ENCODE measurements at regions not wholly inside any gene's neighbourhood (a gene's known extent, or its start where the extent isn't known, plus 50 kb on each side); places are given as distances from the start of the nearest gene placed in this dataset.
"Not testable (repeated sequence)": the region's sequence is repeated elsewhere in the genome, so short reads cannot be mapped to it uniquely, and the experiment has no call there.

DNA sequence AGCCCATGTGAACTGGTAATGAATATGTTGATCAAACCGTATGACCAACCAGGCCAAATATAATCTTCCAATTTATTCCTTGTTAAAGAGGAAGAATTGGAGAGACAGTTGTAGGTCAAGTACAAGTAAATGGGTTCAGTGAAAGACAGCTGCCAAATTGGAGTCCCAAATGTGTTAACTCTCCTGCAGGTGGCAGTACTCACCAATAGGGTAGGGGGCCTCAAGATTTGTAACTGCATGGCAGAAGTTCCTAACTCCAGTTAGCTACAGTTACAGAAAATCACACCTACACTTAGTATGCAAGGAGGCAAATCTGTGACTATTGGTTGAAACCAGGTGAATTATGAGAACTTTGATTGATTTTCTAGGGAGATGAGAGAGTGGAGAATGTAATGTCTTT is 278.0 kb downstream of the ZBBX start:
- DNase-seq = no peak

DNA sequence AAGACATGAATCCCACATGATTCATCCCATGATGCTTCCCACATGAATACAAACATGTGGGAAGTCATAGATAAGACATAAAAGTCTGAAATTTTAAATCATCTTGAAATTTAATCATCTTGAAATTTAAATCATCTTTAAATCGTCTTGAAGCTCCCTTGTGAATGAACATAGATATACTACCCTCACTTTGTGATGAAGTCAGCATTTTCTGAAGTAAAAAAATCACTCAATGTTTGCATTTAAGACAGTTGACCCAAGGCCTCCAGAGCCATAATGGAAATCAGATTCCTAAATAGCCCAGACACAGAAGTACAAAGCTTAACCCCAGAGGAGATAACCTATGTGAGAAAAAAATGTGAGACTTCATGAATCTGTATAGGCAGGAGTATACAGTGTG is 279.4 kb downstream of the ZBBX start:
- no peak for DNase-seq

DNA sequence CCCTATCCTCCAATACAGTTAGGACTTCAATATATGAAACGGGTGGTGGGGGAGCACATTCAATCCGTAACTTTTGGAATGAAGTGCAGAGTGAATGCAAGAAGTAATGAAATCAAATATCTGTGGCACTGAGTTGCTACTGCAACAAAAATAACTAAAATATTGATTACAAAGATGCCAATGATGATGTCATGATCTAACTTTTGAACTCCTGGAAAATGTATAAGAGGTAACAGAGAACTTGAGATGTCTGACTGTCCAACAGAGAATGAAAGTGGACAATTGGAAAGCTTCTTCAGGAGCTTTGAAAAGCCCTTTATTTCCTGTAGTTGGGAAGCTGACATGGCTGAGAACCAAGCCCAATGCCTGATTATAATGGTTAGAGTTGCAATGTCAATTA is 279.9 kb downstream of the ZBBX start:
- DNase-seq = no peak

DNA sequence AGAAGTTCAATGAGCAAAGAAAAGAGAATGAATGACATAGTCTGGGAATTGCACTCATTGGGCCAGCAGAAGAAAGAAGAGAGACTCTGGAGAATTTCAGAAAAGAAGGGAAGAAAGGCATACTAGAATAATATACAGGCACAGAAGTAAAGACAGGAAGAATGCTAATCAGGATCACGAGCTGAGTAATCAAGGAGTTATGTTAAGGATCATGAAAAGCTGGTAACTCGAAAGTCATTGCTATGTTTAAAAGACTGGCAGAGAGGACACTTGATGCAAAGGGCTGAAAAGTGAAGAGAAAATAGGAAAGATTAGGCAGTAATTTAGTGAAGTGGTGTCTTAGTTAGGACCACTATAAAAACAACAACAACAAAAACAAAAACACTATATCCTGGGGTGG is 284.1 kb downstream of the ZBBX start:
- DNase-seq = no peak

DNA sequence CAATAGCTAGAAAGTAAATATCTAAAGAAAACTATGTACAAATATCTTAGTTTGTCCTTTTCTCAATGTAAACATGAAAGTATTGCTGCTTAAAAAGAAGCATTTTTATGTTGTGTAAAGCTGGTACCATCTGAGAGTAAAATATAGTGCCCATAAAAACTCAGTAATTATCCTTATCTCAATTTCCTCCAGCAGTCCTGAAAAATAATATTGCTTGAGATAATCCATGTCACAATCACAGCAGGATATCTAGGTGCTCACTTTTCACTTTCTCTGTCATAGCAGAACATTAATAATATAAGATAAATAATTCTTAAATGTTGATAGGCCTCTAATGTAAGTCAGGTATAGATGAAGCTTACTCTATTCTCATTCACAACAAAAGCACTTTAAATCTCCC is 285.5 kb downstream of the ZBBX start:
- DNase-seq = no peak

DNA sequence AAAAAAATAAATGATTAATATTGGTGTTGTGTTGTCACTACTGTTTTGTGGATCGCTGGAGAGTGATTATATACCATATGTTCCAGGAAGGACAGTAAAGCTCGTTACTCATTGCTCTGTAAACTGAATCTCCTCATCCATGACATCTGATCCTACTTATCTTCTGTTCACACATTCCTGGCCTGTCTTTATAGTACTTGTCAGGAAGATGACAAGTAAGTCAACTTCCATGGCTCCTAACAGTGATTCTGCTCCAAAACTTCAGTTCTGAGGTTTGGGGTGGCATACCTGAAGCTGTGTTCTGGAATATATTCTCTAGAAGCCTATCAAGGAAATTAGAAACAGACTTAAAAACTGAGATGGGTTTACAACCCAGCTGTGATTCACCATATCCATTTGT is 288.9 kb downstream of the ZBBX start:
- peak; percentile 1 for DNase-seq

DNA sequence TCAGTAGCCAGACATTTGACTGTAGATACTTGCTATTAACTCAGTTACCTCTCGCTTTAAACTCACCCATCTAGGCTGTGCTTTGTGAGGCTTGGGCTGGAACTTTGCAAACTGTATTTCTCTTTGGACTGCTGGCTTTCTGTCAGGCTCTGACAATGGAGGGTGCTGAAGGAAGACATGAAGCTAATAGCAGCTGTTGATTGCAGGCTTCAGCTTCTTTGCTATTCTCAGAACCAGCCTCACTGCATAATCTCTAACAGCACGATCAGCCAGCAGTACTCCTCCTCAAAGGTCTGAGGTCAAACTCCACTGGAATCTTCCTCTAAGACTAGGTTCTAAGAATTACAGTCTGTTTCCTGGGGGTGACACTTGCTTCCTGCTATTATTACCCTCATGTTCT is 295.6 kb downstream of the ZBBX start:
- no peak for DNase-seq

DNA sequence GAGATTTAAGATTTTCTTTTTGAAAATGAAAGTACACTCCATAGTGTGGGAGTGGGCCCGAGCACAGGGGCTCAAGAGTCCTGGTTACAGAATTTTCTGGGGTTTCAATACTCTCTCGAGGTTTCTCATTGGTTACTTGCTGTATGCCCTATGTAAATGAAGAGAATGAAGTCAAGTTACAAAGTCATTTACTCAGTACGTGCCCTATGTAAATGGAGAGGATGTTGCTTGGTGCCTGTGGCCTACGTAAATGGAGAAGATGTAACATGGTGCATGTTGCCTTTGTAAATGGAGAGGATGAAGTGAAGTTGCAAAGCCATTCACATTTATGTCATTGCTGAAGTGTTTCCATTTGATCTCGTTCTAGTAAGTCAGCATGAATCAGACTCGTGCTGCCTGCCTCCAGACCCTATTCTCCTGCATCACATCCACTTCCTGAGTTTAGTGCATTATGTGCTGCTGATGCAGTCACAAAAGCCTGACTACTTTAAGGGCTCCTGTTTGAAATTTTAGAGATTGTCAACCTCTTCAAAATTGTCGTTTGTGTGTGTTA is 302.0 kb downstream of the ZBBX start:
- DNase-seq = no peak

DNA sequence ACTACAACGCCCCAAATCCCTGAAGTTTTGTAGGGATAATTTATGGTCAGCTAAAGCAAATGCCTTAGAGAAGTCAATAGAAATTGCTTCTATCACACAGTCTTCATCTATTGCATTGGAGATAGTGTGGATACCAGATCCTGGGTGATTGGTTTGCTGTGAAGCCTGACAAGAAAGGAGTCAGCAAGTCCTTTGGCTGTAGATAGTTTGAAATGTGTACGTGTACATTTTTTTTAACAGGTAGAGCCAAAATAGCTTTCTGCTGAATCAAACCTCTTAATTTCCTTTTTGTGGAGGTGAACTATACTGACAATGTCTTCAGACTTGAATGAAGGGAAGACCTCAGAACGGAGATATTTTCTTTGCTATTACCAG is 312.3 kb downstream of the ZBBX start:
- no peak for DNase-seq

DNA sequence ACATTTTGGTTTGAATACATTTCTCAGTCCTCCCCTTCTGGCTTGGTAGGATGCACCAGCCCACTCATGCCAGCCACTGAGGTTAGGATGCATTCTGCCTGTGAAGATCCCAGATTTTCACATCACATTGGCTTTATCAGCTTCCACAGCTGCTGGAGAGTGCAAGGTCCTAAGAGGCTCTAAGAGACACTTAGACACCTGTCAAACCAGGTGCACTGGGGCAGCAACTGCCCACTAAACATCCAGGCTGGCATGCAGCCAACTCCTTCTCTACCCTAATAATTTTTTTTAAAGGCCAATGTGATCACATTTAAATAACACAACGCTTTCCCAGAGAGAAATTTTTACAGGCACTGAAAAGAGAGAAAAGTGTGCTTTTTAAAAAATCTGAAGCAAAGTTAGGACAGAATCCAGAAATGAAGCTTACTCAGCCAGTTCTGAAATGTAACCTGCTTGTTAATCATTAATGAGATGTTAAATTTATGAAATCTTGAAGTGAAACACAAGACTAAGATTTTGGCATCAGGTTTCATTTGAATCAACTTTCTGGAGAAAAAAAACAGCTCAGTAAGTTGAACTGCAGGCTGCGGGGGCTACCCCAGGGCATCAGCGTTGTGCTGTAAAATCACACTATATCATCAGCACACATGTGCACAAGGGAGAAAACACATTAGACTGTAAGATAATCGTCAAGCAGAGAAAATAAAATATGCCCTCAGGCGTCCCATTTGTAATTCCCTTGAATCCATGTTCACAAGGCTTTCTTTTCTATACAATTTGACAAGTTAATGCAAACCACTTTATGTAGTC is 312.9 kb downstream of the ZBBX start:
- DNase-seq = no peak

DNA sequence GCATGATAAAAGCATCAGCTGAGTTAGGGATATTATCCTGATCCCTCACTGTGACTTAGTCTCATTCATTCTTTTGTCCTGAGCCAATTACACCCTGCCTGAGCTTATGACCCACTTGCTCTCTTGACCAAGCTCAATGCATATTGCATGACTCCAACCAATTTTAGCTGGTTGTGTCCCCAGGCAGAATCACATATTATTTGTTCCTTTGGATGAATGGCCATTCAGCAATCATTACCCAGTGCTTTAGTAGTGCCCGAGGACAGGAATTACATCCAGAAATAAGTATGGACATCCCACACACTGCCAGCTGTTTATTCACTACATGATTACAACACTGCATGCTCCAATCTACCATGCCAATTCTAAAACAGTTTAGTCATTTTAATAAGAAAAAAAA is 322.5 kb downstream of the ZBBX start:
- peak; percentile 7 for DNase-seq

DNA sequence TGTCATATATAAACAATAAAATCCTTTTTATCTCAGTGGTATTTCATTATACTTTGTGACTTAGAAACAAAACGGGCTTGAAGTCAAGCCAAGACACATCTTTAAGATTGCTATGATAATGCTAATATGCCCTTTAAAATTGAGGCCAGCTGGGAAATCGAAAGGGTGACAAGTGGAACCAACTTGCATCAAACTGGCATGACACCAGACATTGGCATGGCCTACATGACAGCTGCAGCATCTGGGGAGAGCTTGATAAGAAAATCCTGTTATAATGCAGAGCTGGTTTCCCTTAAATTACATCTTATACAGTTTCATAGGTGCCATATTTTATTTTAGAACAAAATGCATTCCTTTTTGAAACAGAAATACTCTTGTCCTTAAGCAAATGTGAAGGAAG is 325.2 kb downstream of the ZBBX start:
- DNase-seq = no peak

DNA sequence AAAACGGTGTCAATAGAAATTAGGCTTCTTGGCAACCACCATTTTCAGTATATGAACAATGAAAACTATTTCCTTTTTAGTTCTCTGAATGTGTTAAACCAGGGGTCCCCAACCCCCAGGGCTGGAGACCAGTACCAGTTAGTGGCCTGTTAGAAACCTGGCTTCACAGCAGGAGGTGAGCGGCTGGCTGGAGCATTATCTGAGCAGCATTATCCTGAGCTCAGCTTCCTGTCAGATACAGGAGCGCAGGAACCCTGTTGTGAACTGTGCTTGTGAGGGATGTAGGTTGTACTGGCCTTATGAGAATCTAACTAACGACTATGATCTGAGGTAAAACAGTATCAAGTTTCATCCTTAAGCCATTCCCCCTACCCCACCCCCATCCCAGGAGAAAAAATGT is 328.7 kb downstream of the ZBBX start:
- DNase-seq = no peak

DNA sequence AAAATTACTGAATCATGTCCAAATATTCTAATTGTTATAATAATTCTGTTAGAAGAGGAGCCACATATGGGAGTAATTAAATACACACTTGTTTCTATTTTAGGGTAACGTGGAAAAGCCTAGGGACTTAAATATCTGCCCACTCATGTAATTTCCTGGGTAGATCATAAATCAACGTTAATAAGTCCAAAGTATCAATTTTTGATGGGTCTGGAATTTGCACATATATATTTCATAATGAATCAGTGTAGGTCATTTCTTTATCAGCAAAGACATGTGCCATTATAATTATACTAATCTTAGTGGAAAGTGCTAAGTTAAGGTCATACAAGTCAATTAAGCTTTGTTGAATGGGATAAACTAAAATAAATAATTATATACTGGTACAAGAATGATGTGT is 346.2 kb downstream of the ZBBX start:
- DNase-seq = no peak

DNA sequence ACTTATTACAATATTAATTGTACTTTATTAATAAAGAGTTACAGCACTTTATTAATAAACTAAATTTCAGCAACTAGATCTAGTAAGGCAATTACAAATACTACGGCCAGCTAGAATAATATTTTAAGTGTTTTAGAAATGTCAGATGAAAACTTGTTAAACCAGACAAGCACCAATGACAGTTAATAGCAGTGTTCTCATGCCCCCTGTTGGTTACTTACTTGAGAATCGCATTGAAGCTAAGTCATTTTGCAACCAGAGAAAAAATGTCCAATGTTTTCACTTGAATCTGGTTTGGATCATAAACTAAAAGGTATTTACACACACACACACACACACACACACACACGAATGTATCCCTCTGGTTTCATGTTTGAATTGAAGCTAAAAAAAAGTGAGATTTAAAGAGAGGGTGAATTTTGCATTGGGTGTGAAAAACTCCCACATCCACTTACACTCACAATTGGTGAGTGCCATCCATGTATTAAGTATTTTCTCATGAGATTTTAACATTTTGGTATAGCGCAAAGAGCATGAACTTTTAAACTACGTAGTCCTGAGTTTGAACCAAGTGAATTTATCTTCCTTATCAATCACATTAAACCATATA is 347.7 kb downstream of the ZBBX start:
- peak; percentile 73 for DNase-seq

DNA sequence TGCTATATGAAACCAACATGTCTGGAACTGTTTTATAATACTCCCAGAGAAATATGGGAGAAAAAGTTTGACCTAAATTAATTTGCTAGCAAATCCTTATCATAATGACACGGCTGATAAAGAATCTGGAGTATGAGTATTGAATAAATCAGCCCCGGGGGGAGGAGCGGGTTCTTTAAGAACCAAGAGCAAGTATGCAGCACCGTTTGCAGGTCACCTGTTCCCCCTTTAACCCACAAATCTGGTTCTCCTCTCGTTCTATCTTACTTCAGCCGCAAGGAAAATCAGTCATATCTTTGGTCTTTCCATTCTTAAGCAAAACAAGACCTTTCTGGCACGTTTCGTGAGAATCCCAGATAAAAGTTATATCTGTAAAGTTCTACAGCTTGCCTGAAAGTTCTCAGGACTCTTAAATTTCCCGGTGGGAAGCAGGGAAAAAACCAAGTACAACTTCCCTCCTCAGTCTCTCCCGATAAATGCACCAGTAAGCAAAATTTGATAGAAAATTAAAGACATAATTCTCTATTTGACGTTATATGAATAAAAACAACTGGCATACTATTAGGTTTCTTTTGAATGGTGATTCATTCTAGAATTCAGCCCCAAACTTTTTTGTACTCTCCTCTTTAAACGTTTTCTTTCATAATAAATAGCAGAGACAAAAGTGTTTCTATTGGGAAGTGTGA is 348.6 kb downstream of the ZBBX start:
- DNase-seq = no peak

DNA sequence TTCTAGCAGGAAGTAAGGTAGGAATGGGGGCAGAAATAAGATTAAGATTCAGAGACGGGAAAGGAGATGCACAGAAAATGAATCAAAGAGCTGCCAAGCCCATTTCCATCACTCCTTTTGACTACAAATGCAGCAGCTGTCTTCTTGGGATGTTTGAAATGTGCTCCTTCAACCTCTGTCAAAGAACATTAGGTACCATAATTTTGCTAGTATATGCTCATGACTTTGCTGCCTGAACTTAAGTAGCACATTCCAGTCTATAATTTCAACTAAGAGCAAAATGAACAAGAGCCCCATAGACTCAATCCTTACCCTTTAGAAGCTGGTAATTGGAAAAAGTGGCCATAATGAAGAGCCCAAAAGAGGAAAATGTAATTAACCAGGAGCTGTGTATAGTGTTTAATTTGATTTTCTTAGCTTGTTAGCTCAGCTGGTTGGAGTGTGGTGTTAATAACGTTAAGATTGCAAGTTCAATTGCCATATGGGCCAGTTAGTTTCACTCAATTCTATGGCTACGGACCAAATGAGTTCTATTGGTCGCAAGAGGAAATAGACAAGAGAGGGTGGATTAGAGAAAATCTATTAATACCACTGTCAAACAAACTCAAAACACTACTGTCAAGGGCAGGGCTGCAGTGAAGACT is 349.9 kb downstream of the ZBBX start:
- no peak for DNase-seq

DNA sequence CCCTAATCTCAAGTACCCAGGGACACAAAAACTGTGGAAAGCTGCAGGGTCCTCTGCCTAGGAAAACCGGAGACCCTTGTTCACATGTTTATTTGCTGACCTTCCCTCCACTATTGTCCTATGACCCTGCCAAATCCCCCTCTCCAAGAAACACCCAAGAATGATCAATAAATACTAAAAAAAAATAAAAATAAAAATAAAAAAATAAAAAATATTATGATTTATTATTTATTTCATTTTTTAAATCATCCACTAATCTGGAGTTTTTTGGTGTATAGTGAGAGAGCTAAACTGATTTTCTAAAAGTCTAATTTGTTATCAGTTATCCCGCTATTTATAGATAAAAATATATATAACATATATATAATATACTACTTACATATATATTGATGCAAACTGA is 360.6 kb downstream of the ZBBX start:
- DNase-seq = not testable (repeated sequence)

DNA sequence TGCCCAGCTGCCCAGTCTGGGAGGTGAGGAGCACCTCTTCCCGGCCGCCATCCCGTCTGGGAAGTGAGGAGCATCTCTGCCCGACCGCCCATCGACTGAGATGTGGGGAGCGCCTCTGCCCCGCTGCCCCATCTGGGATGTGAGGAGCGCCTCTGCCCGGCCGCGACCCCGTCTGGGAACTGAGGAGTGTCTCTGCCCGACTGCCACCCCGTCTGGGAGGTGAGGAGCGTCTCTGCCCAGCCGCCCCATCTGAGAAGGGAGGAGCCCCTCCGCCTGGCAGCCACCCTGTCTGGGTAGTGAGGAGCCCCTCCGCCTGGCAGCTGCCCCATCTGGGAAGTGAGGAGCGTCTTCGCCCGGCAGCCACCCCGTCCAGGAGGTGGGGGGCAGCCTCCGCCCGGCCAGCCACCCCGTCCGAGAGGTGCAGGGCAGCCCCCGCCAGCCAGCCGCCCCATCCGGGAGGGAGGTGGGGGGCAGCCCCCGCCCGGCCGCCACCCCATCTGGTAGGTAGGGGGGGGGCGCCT is 361.4 kb downstream of the ZBBX start:
- DNase-seq = not testable (repeated sequence)

DNA sequence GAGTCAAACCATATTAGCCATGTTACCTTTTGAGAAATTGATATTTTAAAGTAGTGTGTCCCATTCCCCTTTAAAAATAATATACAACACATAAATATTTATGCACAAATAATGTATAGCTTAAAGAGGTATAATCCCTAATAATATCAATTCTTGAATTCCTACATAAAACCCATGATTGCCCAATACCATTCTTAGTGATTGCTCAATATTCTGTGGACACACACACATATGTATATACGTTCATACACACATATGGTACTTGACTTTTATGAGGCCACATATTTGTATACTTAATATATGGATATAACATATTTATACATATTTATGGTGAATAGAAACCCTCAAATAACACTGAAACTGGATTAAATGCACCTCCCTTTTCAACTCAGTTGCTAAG is 367.4 kb downstream of the ZBBX start:
- no peak for DNase-seq

DNA sequence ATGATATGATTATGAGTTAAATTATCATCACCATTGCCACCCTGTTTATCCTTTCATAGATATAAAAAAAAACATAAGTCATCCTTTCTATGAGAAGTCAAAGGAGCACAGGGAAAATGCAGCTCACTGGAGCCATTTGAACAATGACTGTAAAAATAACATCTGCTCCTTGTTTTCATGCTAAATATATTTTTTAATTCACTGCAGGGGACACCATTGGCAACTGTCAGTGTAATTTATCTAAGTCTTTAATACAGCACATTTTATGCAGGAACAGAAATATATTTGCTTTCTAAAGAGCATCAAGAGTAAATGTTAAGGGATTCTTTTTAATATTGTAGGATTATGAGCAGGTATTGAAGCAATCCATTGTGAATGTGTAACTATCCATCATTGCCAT is 371.3 kb downstream of the ZBBX start:
- DNase-seq = peak; percentile 31

DNA sequence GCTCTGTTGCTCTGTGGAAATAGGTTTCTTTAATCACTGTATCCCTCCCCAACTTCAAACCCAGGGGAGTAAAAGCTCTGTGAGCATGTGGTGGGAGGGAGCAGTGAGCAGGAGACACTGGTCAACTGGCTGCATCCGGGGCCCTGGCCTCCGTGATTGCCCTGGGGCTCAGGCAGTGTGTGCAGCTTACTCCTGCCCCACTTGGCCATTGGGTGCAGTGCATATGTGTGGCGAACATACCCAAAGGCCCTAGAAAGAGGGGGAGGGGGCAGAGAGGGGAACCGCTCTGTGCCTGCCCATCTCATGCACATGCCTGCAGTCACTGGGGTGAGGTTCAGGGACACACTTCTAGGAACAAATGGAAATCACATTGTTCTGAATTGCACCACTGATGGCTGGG is 378.7 kb downstream of the ZBBX start:
- no peak for DNase-seq
